ENCODE measurements at regions not wholly inside any gene's neighbourhood (a gene's known extent, or its start where the extent isn't known, plus 50 kb on each side); places are given as distances from the start of the nearest gene placed in this dataset.

- TF ChIP-seq, protein P1, sequence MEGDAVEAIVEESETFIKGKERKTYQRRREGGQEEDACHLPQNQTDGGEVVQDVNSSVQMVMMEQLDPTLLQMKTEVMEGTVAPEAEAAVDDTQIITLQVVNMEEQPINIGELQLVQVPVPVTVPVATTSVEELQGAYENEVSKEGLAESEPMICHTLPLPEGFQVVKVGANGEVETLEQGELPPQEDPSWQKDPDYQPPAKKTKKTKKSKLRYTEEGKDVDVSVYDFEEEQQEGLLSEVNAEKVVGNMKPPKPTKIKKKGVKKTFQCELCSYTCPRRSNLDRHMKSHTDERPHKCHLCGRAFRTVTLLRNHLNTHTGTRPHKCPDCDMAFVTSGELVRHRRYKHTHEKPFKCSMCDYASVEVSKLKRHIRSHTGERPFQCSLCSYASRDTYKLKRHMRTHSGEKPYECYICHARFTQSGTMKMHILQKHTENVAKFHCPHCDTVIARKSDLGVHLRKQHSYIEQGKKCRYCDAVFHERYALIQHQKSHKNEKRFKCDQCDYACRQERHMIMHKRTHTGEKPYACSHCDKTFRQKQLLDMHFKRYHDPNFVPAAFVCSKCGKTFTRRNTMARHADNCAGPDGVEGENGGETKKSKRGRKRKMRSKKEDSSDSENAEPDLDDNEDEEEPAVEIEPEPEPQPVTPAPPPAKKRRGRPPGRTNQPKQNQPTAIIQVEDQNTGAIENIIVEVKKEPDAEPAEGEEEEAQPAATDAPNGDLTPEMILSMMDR (optimal IDR thresholded peaks at IDR 0.05 in 1 of 3, IDR thresholded peaks at IDR 0.05 in 1 of 3, conservative IDR thresholded peaks at IDR 0.05 in 1 of 3; ENCODE audit: extremely low read depth in 1 of 3, insufficient read depth in 2 of 3, low read length in 3 of 3): no peak
- no peak for TF ChIP-seq EZH2 (IDR thresholded peaks at IDR 0.05; ENCODE audit: low read length)
Observed at GRCh38 chr21:23952269-23952668, 1655.0 kb downstream of the MRPL39 start.

All from keratinocyte (primary cell).